Ascending aorta (tissue), 2 donors: ENCODE measurements at regions not wholly inside any gene's neighbourhood (a gene's known extent, or its start where the extent isn't known, plus 50 kb on each side); places are given as distances from the start of the nearest gene placed in this dataset.

ENCODE experiments used
- DNase-seq, 2 donors: peaks; one replicate each; pipeline ENCODE4 v3.0.0-alpha.2; 2019; ENCODE audit warnings: low spot score in 2 of 2
- H3K27ac ChIP-seq, 2 donors: fragments of 200-600 bp; sonication (generic); one replicate each; pipeline ENCODE4 v1.5.1; 2016 to 2017; ENCODE audit warnings: mild to moderate bottlenecking in 1 of 2
- H3K27me3 ChIP-seq: fragments of 200-600 bp; sonication (generic); one replicate; pipeline ENCODE4 v1.5.1; 2017
- H3K36me3 ChIP-seq, 2 donors: fragments of 200-600 bp; sonication (generic); one replicate each; pipeline ENCODE4 v1.5.1; 2016
- H3K4me1 ChIP-seq, 2 donors: fragments of 200-600 bp; sonication (generic); one replicate each; pipeline ENCODE4 v1.5.1; 2016 to 2017; ENCODE audit warnings: mild to moderate bottlenecking in 1 of 2
- H3K4me3 ChIP-seq, 2 donors: fragments of 200-600 bp; sonication (generic); one replicate each; pipeline ENCODE4 v1.5.1; 2016 to 2017; ENCODE audit warnings: mild to moderate bottlenecking in 1 of 2
- H3K9me3 ChIP-seq, 2 donors: fragments of 200-600 bp; sonication (generic); one replicate each; pipeline ENCODE4 v1.5.1; 2016
- intact Hi-C: fragments of 100-400 bp; cut with DNase I; formaldehyde crosslinking; loops from one replicate; pipeline ENCODE4 v1.15.1; 2023
- TF ChIP-seq, protein P1 (sequence below), 3 experiments: fragments of 200-600 bp in 2 of 3; fragments of 450-650 bp in 1 of 3; sonication (generic) in 2 of 3; IDR thresholded peaks; one replicate each; pipeline ENCODE4 v1.5.1; 2016 to 2019; ENCODE audit warnings: antibody characterized with exemption in 3 of 3, mild to moderate bottlenecking in 1 of 3, moderate library complexity in 1 of 3

GRCh38 chr10:125396676-125397075 is 236.3 kb upstream of the CTBP2 start:
- Histone ChIP-seq H3K9me3 (peaks cover 0 to 2% of the 10 kb centered on the region in 2 donors), H3K4me1 (no peaks in the 10 kb centered on the region), H3K4me3 (no peak overlapping the region), H3K27me3 (no peaks in the 10 kb centered on the region), H3K36me3 (no peaks in the 10 kb centered on the region), H3K27ac (no peak overlapping the region)
- no peak for DNase-seq
- intact Hi-C loops, result no loop called here
- TF ChIP-seq, protein P1, sequence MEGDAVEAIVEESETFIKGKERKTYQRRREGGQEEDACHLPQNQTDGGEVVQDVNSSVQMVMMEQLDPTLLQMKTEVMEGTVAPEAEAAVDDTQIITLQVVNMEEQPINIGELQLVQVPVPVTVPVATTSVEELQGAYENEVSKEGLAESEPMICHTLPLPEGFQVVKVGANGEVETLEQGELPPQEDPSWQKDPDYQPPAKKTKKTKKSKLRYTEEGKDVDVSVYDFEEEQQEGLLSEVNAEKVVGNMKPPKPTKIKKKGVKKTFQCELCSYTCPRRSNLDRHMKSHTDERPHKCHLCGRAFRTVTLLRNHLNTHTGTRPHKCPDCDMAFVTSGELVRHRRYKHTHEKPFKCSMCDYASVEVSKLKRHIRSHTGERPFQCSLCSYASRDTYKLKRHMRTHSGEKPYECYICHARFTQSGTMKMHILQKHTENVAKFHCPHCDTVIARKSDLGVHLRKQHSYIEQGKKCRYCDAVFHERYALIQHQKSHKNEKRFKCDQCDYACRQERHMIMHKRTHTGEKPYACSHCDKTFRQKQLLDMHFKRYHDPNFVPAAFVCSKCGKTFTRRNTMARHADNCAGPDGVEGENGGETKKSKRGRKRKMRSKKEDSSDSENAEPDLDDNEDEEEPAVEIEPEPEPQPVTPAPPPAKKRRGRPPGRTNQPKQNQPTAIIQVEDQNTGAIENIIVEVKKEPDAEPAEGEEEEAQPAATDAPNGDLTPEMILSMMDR (IDR thresholded peaks at IDR 0.05), result no peak

DNA sequence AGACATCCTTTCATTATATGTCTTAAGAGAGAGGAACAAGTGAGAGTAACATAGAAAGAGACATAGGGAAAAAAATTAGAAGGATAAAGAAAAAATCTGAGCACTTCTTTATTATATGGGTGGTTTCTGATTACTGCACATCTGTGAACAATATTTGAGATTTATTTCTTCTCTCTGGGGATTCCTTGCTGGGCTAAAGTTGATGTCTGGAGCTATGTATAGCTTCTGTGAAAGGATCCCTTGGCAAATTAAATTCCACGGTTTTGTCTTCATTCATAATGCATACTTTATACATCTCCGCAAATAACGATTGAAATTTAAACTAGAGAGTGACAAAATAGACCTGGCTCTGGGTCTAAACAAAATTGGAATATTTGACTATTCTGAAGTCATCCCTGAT is 232.2 kb upstream of the CTBP2 start:
- no peaks in the 10 kb centered on the region for H3K36me3 ChIP-seq
- H3K9me3 ChIP-seq, result peaks cover 7 to 17% of the 10 kb centered on the region in 2 donors
- DNase-seq, result no peak
- TF ChIP-seq, protein P1 (IDR thresholded peaks at IDR 0.05), result no peak
- no peak overlapping the region for H3K4me3 ChIP-seq
- no peaks in the 10 kb centered on the region for H3K4me1 ChIP-seq
- intact Hi-C loops, result no loop called here
- H3K27me3 ChIP-seq, result no peaks in the 10 kb centered on the region
- no peak overlapping the region for H3K27ac ChIP-seq

DNA sequence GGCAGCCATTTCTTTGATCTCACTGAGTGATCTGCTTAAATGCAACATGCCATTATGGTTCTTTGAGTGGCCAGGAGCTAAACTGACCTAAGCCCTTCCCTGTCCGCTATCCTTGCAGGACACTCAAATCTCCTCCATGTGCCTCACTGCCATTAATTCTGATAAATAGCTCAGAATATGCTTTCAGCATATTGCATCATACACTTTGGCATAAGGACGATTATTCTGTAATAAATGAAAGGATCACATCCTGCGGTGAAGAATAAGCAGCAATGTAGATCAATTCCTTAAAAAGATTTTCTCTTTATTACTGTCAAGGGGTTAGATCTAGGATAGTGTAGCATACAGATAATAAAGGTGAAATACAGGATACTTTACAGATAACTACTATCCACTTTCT is 231.8 kb upstream of the CTBP2 start:
- no peak overlapping the region for H3K27ac ChIP-seq
- peaks cover 7 to 17% of the 10 kb centered on the region in 2 donors for H3K9me3 ChIP-seq
- H3K36me3 ChIP-seq, result no peaks in the 10 kb centered on the region
- TF ChIP-seq, protein P1 (IDR thresholded peaks at IDR 0.05), result no peak
- intact Hi-C loops, result no loop called here
- no peak overlapping the region for H3K4me3 ChIP-seq
- no peaks in the 10 kb centered on the region for H3K27me3 ChIP-seq
- DNase-seq, result no peak
- no peaks in the 10 kb centered on the region for H3K4me1 ChIP-seq

DNA sequence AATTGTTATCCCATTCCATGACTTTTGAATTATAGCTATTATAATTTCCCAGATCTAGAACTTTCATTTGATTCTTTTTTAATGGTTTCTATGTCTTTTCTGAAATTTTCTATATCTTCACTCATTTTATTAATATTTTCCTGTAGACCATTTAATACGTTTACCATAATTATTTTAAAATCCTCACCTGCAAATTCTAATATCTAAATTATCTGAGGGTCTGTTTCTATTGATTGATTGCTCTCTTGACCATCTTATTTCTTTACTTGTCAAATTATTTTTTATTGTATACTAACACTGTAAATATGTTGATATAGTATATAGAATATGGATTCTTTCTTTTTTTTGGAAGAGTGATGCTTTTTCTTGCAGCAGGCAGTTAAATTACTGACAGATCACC is 229.3 kb upstream of the CTBP2 start:
- Histone ChIP-seq H3K9me3 (peaks cover 7 to 17% of the 10 kb centered on the region in 2 donors), H3K36me3 (no peaks in the 10 kb centered on the region), H3K4me3 (no peak overlapping the region), H3K27ac (no peak overlapping the region), H3K4me1 (no peaks in the 10 kb centered on the region), H3K27me3 (no peaks in the 10 kb centered on the region)
- DNase-seq, result no peak
- TF ChIP-seq, protein P1 (IDR thresholded peaks at IDR 0.05), result no peak
- intact Hi-C loops, result no loop called here

- DNase-seq, result no peak
- no peaks in the 10 kb centered on the region for H3K27me3 ChIP-seq
- H3K9me3 ChIP-seq, result peaks cover 0 to 6% of the 10 kb centered on the region in 2 donors
- no peak overlapping the region for H3K4me3 ChIP-seq
- TF ChIP-seq, protein P1 (IDR thresholded peaks at IDR 0.05), result no peak
- no peaks in the 10 kb centered on the region for H3K4me1 ChIP-seq
- H3K27ac ChIP-seq, result no peak overlapping the region
- intact Hi-C loops, result no loop called here
- H3K36me3 ChIP-seq, result no peaks in the 10 kb centered on the region
Observed at GRCh38 chr10:125379592-125379991, 219.2 kb upstream of the CTBP2 start.

GRCh38 chr10:125377368-125377767 is 217.0 kb upstream of the CTBP2 start:
- Histone ChIP-seq H3K36me3 (no peaks in the 10 kb centered on the region), H3K27me3 (no peaks in the 10 kb centered on the region), H3K9me3 (peaks cover 0 to 6% of the 10 kb centered on the region in 2 donors), H3K4me1 (no peaks in the 10 kb centered on the region), H3K4me3 (no peak overlapping the region), H3K27ac (no peak overlapping the region)
- DNase-seq, result no peak
- TF ChIP-seq, protein P1 (IDR thresholded peaks at IDR 0.05), result no peak
- intact Hi-C loops, result no loop called here
